SK-N-MC (cell line): ENCODE measurements at regions not wholly inside any gene's neighbourhood (a gene's known extent, or its start where the extent isn't known, plus 50 kb on each side); places are given as distances from the start of the nearest gene placed in this dataset.
"Not testable (repeated sequence)": the region's sequence is repeated elsewhere in the genome, so short reads cannot be mapped to it uniquely, and the experiment has no call there.

Experiments
- DNase-seq: peaks from one replicate; pipeline ENCODE4 v3.0.0-alpha.2; 2011; ENCODE audit warnings: low read depth, low spot score
- H3K27ac ChIP-seq: fragments of 200-600 bp; sonication (generic); 2 replicates; pipeline ENCODE4 v1.5.1; 2016; ENCODE audit warnings: mixed run types
- H3K36me3 ChIP-seq: fragments of 200-600 bp; sonication (generic); 2 replicates; pipeline ENCODE4 v1.6.1; 2017; ENCODE audit warnings: antibody characterized with exemption, low read length, mixed read lengths; ENCODE audit not compliant: insufficient read depth
- H3K4me3 ChIP-seq: fragments of 200-600 bp; sonication (generic); 2 replicates; pipeline ENCODE4 v1.5.1; 2016
- H3K9ac ChIP-seq: fragments of 200-600 bp; sonication (generic); 2 replicates; pipeline ENCODE4 v1.8.0; 2017; ENCODE audit warnings: mixed run types, mixed read lengths; ENCODE audit not compliant: insufficient read length
- H3K9me3 ChIP-seq: fragments of 200-600 bp; sonication (generic); 2 replicates; pipeline ENCODE4 v1.6.1; 2017; ENCODE audit warnings: low read depth, mild to moderate bottlenecking, antibody characterized with exemption, low read length, moderate library complexity, mixed read lengths
- EZH2 ChIP-seq: fragments of 200-600 bp; sonication (generic); IDR thresholded peaks from one replicate; pipeline ENCODE4 v1.6.1; 2017; ENCODE audit warnings: antibody characterized with exemption
- FOXP2 ChIP-seq: optimal IDR thresholded peaks from 2 replicates; pipeline ENCODE3; 2011; ENCODE audit warnings: mild to moderate bottlenecking, moderate library complexity; ENCODE audit not compliant: insufficient read depth; ENCODE audit errors: extremely low read length, control extremely low read depth
- POLR2AphosphoS5 ChIP-seq: IDR thresholded peaks from 2 replicates; pipeline ENCODE4 v1.6.1; 2012; ENCODE audit warnings: mild to moderate bottlenecking, low read depth, low read length, borderline replicate concordance

DNA sequence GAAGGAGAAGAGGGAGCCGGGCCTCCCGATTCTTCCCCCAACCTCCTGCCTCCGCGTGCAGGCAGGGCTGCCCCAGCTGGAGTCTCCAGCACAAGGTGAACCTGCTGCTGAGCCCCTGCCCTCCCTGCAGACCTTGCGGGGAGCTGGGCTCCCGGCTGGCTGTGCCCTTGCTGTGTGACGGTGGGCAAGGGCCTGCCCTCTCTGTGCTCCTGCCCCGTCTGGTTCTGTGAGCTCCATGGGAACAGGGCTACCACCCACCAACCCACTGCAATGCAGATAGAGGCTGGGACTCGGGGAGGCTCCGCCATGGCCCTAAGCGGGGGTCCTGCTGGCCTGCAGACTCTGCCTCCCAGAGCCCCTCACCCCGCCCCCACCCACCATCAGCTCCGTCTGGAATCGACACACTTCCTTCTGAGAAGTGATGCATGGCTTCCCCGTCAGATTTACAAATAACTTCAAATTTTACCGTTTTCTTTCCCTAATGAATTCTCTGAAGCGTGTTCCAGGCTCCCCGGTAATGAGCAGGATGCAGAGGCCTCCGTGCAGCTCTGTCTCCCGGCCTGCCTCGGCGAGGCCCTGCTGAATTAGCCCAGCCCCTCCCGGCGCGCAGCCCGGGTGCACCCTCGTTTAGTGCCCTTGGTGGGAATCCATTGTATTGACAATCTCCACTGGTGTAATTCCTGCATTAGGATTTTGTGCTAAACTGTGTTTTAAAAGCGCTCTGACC, 111.0 kb downstream of the MICALL2 start:
- no peak for DNase-seq
- H3K9me3 ChIP-seq, result no peaks in the 10 kb centered on the region
- H3K27ac ChIP-seq, result no peak overlapping the region
- no peak for TF ChIP-seq FOXP2
- no peak for TF ChIP-seq POLR2AphosphoS5
- TF ChIP-seq EZH2, result no peak
- no peak overlapping the region for H3K4me3 ChIP-seq
- H3K36me3 ChIP-seq, result no peaks in the 10 kb centered on the region
- H3K9ac ChIP-seq, result no peak overlapping the region

DNA sequence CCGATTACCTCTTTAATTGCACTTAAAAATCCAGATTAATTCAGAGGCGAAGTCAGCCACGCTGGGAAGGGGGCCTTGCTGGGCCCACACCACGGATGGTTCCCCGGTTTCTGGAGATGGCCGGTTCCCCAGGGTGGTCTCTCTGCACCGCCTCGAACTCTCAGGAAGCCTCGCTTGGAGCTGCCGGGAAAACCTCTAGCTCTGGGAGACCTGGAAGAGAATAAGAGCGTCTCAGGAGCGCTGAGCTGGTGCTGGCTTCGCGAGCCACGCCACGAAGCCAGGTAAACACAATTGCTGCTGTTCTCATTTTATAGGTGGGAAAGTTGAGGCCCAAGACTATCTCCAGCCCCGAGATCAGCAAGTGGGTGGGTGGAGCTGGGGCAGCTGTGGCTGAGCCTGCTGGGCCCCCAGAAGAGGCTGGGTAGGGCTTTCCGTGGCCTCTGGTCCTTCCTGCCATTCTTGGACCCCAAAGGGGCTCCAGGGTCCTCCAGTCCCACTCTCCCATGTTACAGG, 110.4 kb downstream of the MICALL2 start:
- DNase-seq, result no peak
- no peaks in the 10 kb centered on the region for H3K9me3 ChIP-seq

DNA sequence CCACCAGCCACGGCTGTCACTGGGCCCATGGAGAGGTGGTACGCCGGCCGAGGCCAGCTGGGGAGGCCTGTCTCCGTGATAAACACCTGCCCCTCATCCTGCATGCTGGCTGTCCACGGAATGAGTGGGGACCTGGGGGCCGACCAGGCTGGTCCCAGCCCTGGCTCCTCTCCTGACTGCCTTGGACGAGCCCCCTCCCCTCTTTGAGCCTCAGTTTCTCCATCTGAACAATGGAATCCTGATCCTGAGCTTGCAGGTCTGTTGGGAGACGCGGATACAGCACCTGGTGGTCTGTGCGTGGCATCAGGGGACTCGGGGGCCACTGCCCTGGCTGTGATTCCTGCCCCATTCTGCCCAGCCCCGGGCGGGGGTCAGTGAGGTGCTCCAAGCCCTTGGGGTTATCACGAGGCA, 109.9 kb downstream of the MICALL2 start:
- TF ChIP-seq EZH2, result no peak
- TF ChIP-seq FOXP2, result no peak
- no peak for TF ChIP-seq POLR2AphosphoS5
- DNase-seq, result no peak
- H3K27ac ChIP-seq, result no peak overlapping the region
- H3K9ac ChIP-seq, result no peak overlapping the region
- no peaks in the 10 kb centered on the region for H3K36me3 ChIP-seq
- no peak overlapping the region for H3K4me3 ChIP-seq
- no peaks in the 10 kb centered on the region for H3K9me3 ChIP-seq

More for the DNA sequence above, 110.4 kb downstream of the MICALL2 start:
- no peak overlapping the region for H3K9ac ChIP-seq
- TF ChIP-seq FOXP2, result no peak
- no peak for TF ChIP-seq POLR2AphosphoS5
- no peak for TF ChIP-seq EZH2
- no peaks in the 10 kb centered on the region for H3K36me3 ChIP-seq
- no peak overlapping the region for H3K27ac ChIP-seq
- H3K4me3 ChIP-seq, result no peak overlapping the region

DNA sequence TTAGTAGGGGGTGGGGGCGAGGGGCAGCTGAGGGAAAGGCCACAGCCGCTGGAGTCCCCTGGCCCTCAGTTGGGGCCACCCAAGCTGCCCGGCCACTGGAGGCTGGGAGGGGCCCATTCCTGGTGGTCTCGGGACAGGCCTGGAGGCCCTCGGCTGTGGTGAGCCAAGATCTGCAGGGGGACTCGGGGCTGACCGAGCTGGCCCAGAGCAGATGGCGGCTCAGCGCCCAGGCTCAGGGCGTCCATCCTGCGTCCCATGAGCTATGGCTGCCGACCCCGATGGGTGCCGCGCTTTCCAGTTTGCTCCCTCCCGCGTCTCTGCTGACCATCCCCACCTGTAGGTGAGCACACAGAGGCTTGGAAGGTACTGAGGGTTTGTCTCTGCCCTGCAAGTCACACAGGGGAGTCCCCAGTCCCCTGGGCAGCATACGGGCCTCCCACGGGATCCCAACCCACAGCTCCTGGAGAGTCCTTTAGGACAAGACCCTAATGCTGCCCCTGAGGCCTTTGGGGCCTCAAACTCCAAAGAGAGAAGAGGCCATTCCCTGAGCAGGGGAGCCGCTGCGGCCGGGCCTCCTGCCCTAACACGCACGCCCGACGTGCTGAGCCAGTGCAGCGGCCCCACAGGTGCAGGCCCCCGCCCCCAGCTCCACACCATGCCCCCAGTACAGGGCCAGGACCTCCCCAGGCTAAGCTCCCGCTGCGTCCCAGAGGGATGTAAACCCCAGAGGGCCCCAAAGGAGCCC, 107.2 kb downstream of the MICALL2 start:
- H3K27ac ChIP-seq, result no peak overlapping the region
- H3K4me3 ChIP-seq, result no peak overlapping the region
- H3K9ac ChIP-seq, result no peak overlapping the region
- TF ChIP-seq FOXP2 (no peak), EZH2 (no peak), POLR2AphosphoS5 (no peak)
- H3K9me3 ChIP-seq, result no peaks in the 10 kb centered on the region
- DNase-seq, result no peak
- no peaks in the 10 kb centered on the region for H3K36me3 ChIP-seq

DNA sequence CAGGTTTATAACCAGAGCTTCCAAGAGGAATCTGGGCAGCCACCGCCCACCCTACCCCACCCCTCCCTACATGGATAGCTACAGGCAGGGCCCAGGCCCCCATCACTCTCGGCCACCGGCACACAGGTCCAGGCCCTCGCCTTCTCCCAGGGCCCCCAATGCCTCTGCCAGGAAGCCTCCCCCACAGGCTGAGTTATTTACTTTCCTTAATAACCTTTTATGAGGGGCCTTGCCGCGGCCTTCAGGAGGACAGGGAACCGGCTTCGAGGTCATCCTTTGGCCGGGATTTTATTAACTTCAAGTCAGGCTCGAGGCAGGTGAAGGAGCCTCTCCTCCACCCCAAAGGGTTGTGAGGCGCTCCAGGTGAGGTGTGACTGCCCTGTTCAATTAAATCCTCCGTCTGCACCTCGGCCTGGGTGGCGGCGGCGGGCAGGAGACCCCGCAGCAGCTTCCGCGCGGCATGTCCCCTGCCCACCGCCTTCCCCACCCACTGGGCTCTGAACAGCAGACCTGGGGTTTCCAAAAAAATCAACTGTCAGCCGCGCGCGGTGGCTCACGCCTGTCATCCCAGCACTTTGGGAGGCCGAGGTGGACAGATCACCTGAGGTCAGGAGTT, 106.5 kb downstream of the MICALL2 start:
- DNase-seq, result no peak
- no peak for TF ChIP-seq EZH2
- no peak for TF ChIP-seq POLR2AphosphoS5
- no peak for TF ChIP-seq FOXP2
- Histone ChIP-seq H3K9me3 (no peaks in the 10 kb centered on the region), H3K27ac (no peak overlapping the region), H3K36me3 (no peaks in the 10 kb centered on the region), H3K9ac (no peak overlapping the region), H3K4me3 (no peak overlapping the region)

DNA sequence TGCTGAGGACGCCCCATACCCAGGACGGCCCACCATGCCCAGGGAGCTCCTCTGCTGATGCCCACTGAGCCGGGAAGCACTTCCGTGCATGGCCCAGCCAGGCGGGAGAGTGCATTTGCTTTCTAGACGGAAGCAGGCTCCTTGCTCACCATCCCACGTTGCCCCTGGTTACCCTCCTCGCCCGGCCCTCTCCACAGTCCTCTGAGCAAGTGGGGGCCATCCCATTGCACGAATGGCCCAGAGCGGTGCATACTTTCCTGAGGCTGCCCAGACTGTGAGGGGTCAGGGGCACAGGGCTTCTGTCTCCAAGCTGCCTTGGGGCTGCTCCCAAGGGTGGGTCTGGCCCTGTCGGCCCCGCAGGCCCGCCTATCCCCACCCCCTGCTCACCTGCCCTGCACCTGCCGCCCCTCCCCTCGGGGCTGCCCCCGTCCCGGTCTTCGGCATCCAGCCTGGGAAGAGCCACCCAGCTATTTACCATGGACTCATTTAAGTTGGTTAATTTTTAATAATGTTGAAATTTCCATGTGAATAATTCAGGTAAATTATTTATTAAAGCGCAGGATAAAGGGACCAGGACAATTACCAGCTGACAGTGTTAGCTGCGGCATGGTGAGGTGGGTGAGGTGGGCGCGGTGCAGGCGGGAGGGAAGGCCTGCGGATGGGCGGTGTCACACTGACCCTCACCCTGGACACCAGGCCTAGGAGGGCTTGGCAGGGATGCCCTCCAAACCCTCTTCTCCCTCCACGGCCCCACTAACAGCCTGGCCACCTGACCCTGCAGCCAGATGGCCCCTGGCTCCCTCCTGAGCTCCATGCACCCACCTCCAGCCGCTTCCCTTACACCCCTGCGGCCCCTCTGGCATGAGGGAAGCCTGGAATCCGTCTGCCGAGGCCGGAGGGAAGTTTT, 104.4 kb downstream of the MICALL2 start:
- Histone ChIP-seq H3K36me3 (no peaks in the 10 kb centered on the region), H3K9me3 (no peaks in the 10 kb centered on the region), H3K27ac (no peak overlapping the region), H3K9ac (no peak overlapping the region), H3K4me3 (no peak overlapping the region)
- TF ChIP-seq FOXP2, result no peak
- no peak for TF ChIP-seq EZH2
- no peak for TF ChIP-seq POLR2AphosphoS5
- no peak for DNase-seq

DNA sequence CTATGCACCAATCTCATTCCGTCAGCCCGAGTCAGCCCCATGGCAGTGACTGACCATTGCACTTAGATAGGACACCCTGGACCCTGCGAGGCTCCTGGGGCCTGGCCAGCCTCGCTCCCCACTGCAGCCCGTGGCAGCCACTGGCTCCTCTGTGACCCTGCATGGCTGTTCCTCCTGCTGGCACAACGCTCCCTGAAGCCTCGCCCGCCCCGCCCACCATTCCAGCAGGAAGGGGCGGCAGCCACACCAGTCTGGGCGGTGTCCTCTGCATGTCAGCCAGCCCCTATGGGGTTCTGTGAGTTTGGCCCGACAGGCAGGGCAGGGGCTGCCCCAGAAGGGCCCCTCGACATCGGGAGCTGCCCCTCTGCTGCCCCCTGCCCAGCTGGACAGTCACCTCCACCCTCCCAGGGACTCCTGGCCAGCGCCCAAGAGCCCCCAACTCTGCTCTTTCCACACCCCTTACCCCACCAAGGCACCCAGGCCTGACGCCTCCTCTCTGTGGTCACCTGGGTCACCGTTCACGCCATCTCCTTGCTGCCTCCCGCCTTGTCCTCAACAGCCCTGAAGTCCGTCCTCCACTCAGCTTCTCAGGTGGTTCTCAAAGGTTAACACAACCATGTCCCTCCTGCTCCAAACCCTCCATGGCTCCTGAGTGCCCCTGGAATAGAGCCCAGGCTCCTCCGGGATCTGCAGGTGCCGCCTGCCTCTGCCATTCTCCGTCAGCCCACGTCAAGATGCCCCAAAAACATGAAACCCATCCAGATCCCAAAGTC, 103.5 kb downstream of the MICALL2 start:
- H3K9ac ChIP-seq, result no peak overlapping the region
- no peak for TF ChIP-seq POLR2AphosphoS5
- H3K9me3 ChIP-seq, result no peaks in the 10 kb centered on the region
- no peak for DNase-seq
- H3K4me3 ChIP-seq, result no peak overlapping the region
- H3K36me3 ChIP-seq, result no peaks in the 10 kb centered on the region
- H3K27ac ChIP-seq, result no peak overlapping the region

DNA sequence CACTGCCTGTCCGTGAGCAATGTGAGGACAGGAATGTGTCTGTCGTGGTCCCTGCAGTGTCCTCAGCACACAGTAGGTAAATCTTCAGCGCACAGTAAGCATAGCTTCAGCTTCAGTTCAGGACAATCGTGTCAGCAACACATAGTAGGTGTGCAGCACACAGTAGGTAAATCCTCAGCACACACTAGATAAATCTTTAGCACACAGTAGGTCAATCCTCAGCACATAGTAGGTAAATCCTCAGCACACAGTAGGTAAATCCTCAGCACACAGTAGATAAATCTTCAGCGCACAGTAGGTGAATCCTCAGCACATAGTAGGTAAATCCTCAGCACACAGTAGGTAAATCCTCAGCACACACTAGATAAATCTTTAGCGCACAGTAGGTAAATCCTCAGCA, 102.4 kb downstream of the MICALL2 start:
- not testable (repeated sequence) for H3K36me3 ChIP-seq, H3K4me3 ChIP-seq, H3K27ac ChIP-seq, DNase-seq, H3K9ac ChIP-seq, H3K9me3 ChIP-seq

DNA sequence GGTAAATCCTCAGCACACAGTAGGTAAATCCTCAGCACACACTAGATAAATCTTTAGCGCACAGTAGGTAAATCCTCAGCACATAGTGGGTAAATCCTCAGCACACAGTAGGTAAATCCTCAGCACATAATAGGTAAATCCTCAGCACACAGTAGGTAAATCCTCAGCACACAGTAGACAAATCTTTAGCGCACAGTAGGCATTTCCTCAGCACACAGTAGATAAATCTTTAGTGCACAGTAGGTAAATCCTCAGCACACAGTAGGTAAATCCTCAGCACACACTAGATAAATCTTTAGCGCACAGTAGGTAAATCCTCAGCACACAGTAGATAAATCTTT, 102.0 kb downstream of the MICALL2 start:
- H3K4me3 ChIP-seq, DNase-seq, H3K36me3 ChIP-seq: not testable (repeated sequence)

More for the DNA sequence above, 102.0 kb downstream of the MICALL2 start:
- not testable (repeated sequence) for H3K9me3 ChIP-seq, H3K9ac ChIP-seq, H3K27ac ChIP-seq
